Gastrocnemius medialis (tissue), 4 donors: ENCODE measurements at regions not wholly inside any gene's neighbourhood (a gene's known extent, or its start where the extent isn't known, plus 50 kb on each side); places are given as distances from the start of the nearest gene placed in this dataset.

Source experiments
- ATAC-seq, 2 donors: fragments of 150-250 bp; one replicate each; pipeline ENCODE4 v1.9.1; 2016
- DNase-seq, 2 donors: peaks; one replicate each; pipeline ENCODE4 v3.0.0-alpha.2; 2019
- H3K27ac ChIP-seq, 4 donors: fragments of 200-600 bp; sonication (generic); 1 replicate in 1 of 4; 2 replicates in 3 of 4; pipeline ENCODE4 v1.5.1; 2016 to 2018; ENCODE audit warnings: mild to moderate bottlenecking in 2 of 4, moderate library complexity in 1 of 4
- H3K27me3 ChIP-seq, 3 donors: fragments of 200-600 bp; sonication (generic) in 2 of 3; 1 replicate in 1 of 3; 2 replicates in 2 of 3; pipeline versions ENCODE4 v1.5.1 to v1.6.0; 2016 to 2019; ENCODE audit warnings: mild to moderate bottlenecking in 1 of 3, moderate library complexity in 1 of 3
- H3K36me3 ChIP-seq, 2 donors: fragments of 200-600 bp; sonication (generic) in 1 of 2; one replicate each; pipeline ENCODE4 v1.5.1; 2017 to 2018
- H3K4me1 ChIP-seq, 2 donors: fragments of 200-600 bp; sonication (generic) in 1 of 2; one replicate each; pipeline ENCODE4 v1.5.1; 2016 to 2017; ENCODE audit warnings: mild to moderate bottlenecking in 2 of 2
- H3K4me3 ChIP-seq, 4 donors: fragments of 200-600 bp; sonication (generic) in 3 of 4; 1 replicate in 1 of 4; 2 replicates in 3 of 4; pipeline ENCODE4 v1.5.1; 2016 to 2019; ENCODE audit warnings: mild to moderate bottlenecking in 2 of 4
- H3K9me3 ChIP-seq, 3 donors: fragments of 200-600 bp; sonication (generic) in 2 of 3; 1 replicate in 1 of 3; 2 replicates in 2 of 3; pipeline ENCODE4 v1.5.1; 2016 to 2019
- POLR2A ChIP-seq, 2 donors: fragments of 450-650 bp; IDR thresholded peaks; one replicate each; pipeline ENCODE4 v1.6.1; 2017; ENCODE audit warnings: antibody characterized with exemption in 2 of 2, mild to moderate bottlenecking in 2 of 2, moderate library complexity in 2 of 2
- in situ Hi-C, 4 donors: fragments of 200-750 bp; cut with MboI; loops; one replicate each; pipeline versions ENCODE4 v1.15.0 to v1.8.0; 2017; ENCODE audit warnings: low sequenced_read_pairs in 4 of 4
- intact Hi-C: fragments of 100-400 bp; cut with DNase I; formaldehyde crosslinking; loops from one replicate; pipeline ENCODE4 v1.15.1; 2023; ENCODE audit warnings: low total_unique reads
- TF ChIP-seq, protein P1 (sequence below), 5 experiments: fragments of 450-650 bp in 3 of 5; fragments of 200-600 bp in 2 of 5; sonication (generic) in 2 of 5; IDR thresholded peaks in 4 of 5; conservative IDR thresholded peaks in 1 of 5; 1 replicate in 4 of 5; 2 replicates in 1 of 5; pipeline ENCODE4 v1.5.1; 2016 to 2019; ENCODE audit warnings: antibody characterized with exemption in 5 of 5, mild to moderate bottlenecking in 3 of 5, moderate library complexity in 3 of 5

- ATAC-seq: no peak
- H3K36me3 ChIP-seq: no peaks in the 10 kb centered on the region
- H3K27me3 ChIP-seq: no peaks in the 10 kb centered on the region
- no peak for DNase-seq
- in situ Hi-C loops: no loop called here
- H3K9me3 ChIP-seq: no peaks in the 10 kb centered on the region
- H3K27ac ChIP-seq: no peak overlapping the region
- H3K4me1 ChIP-seq: no peaks in the 10 kb centered on the region
- TF ChIP-seq POLR2A (IDR thresholded peaks at IDR 0.05): no peak
- TF ChIP-seq, protein P1, sequence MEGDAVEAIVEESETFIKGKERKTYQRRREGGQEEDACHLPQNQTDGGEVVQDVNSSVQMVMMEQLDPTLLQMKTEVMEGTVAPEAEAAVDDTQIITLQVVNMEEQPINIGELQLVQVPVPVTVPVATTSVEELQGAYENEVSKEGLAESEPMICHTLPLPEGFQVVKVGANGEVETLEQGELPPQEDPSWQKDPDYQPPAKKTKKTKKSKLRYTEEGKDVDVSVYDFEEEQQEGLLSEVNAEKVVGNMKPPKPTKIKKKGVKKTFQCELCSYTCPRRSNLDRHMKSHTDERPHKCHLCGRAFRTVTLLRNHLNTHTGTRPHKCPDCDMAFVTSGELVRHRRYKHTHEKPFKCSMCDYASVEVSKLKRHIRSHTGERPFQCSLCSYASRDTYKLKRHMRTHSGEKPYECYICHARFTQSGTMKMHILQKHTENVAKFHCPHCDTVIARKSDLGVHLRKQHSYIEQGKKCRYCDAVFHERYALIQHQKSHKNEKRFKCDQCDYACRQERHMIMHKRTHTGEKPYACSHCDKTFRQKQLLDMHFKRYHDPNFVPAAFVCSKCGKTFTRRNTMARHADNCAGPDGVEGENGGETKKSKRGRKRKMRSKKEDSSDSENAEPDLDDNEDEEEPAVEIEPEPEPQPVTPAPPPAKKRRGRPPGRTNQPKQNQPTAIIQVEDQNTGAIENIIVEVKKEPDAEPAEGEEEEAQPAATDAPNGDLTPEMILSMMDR (IDR thresholded peaks at IDR 0.05 in 4 of 5, conservative IDR thresholded peaks at IDR 0.05 in 1 of 5): no peak
- intact Hi-C loops: no loop called here
- no peak overlapping the region for H3K4me3 ChIP-seq
These were observed 159.8 kb downstream of the SLITRK1 start for GRCh38 chr13:83722443-83722842.

DNA sequence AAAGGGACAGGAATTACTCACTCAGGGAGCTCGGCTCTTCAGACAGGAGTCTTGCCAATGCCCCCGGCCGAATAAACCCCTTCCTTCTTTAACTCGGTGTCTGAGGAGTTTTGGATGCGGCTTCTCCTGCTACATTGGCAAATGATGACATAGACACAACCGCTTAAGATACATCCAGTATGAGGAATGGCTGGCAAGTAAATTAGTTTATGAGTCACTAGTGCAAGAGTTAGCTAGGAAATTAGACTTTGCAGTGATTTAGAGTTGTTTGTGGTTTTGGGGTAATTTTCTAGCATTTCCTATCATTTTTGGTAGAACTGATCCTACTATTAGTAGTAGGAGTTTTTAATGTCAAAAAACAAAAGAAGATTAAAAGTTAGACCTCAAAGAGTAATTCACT is 166.2 kb downstream of the SLITRK1 start:
- no peaks in the 10 kb centered on the region for H3K9me3 ChIP-seq
- TF ChIP-seq, protein P1 (IDR thresholded peaks at IDR 0.05 in 4 of 5, conservative IDR thresholded peaks at IDR 0.05 in 1 of 5): no peak
- TF ChIP-seq POLR2A (IDR thresholded peaks at IDR 0.05): no peak
- intact Hi-C loops (no loop called here), in situ Hi-C loops (no loop called here)
- DNase-seq: no peak
- no peaks in the 10 kb centered on the region for H3K27me3 ChIP-seq
- H3K36me3 ChIP-seq: no peaks in the 10 kb centered on the region
- H3K4me3 ChIP-seq: no peak overlapping the region
- H3K27ac ChIP-seq: no peak overlapping the region
- no peak for ATAC-seq
- no peaks in the 10 kb centered on the region for H3K4me1 ChIP-seq

GRCh38 chr13:83714236-83714635 is 168.0 kb downstream of the SLITRK1 start:
- Histone ChIP-seq H3K27ac (no peak overlapping the region), H3K27me3 (no peaks in the 10 kb centered on the region), H3K36me3 (no peaks in the 10 kb centered on the region), H3K4me3 (no peak overlapping the region), H3K4me1 (no peaks in the 10 kb centered on the region), H3K9me3 (no peaks in the 10 kb centered on the region)
- DNase-seq (no peak), ATAC-seq (no peak)
- in situ Hi-C loops: no loop called here
- intact Hi-C loops: no loop called here
- TF ChIP-seq, protein P1 (IDR thresholded peaks at IDR 0.05 in 4 of 5, conservative IDR thresholded peaks at IDR 0.05 in 1 of 5): no peak
- TF ChIP-seq POLR2A (IDR thresholded peaks at IDR 0.05): no peak

DNA sequence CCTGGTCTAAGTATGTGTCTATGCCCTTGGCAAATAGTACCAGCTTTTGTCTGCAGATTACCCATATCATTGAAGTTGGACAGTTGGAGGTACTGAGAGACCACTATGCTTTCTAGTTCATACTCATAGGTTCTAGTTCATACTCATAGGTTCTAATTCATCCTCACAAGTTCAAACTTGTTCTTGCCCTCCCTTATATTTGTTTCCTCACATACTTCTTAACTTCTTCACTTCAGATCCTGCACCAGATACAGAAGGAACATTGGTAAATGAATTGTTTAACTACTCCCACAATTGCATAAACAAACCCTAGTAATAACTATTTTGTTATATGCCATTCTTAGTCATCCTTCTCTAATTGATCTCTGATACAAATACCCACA is 172.2 kb downstream of the SLITRK1 start:
- in situ Hi-C loops (no loop called here), intact Hi-C loops (no loop called here)
- no peak overlapping the region for H3K4me3 ChIP-seq
- no peaks in the 10 kb centered on the region for H3K36me3 ChIP-seq
- ATAC-seq (no peak), DNase-seq (no peak)
- no peaks in the 10 kb centered on the region for H3K4me1 ChIP-seq
- TF ChIP-seq POLR2A (IDR thresholded peaks at IDR 0.05): no peak
- TF ChIP-seq, protein P1 (IDR thresholded peaks at IDR 0.05 in 4 of 5, conservative IDR thresholded peaks at IDR 0.05 in 1 of 5): no peak
- no peak overlapping the region for H3K27ac ChIP-seq
- no peaks in the 10 kb centered on the region for H3K27me3 ChIP-seq
- H3K9me3 ChIP-seq: no peaks in the 10 kb centered on the region

DNA sequence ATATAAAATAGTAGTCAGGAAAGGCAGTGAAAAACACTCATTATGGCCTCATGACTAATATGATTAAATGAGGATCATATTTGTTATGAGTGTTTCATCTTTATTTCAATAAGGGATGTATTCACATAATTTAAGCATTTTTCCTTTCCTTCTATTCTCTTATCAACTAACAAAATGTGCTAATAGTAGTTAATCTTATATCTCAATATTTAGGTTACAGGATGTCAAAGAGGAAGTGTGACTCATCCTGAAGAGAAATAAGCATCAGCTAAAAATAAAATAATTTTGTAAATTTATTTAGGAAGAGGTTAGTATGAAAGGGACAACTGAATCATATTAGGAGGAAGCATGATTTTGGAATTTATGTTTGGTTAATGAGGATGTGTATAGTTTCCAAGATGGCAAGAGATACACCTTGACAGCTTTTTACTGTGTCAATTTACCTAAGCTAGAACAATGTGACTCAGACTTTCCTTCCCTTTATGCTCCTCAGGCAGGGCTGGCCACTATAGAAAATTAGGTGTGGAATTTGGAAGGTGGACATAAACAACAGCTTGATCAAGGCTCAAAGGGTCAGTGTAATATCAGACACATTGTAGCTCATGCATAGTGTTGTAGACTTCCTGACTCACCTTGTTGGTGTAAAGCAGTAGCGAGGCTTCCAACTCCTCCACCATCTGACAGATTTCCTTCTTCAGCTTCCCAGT is 172.7 kb downstream of the SLITRK1 start:
- no peak for TF ChIP-seq POLR2A (IDR thresholded peaks at IDR 0.05)
- TF ChIP-seq, protein P1 (IDR thresholded peaks at IDR 0.05 in 4 of 5, conservative IDR thresholded peaks at IDR 0.05 in 1 of 5): no peak
- ATAC-seq (no peak), DNase-seq (no peak)
- in situ Hi-C loops (no loop called here), intact Hi-C loops (no loop called here)
- Histone ChIP-seq H3K36me3 (no peaks in the 10 kb centered on the region), H3K27me3 (no peaks in the 10 kb centered on the region), H3K4me1 (no peaks in the 10 kb centered on the region), H3K4me3 (no peak overlapping the region), H3K9me3 (no peaks in the 10 kb centered on the region), H3K27ac (no peak overlapping the region)
